SK-N-SH treated with all-trans-retinoic acid at 6 μM for 48 hours (cell line): ENCODE measurements at regions not wholly inside any gene's neighbourhood (a gene's known extent, or its start where the extent isn't known, plus 50 kb on each side); places are given as distances from the start of the nearest gene placed in this dataset.
"Not testable (repeated sequence)": the region's sequence is repeated elsewhere in the genome, so short reads cannot be mapped to it uniquely, and the experiment has no call there.

Experiments used
- BACH2 ChIP-seq: fragments of 250-450 bp; sonication (Bioruptor Pico); IDR thresholded peaks from 2 replicates; pipeline ENCODE4 v1.9.0; 2021; ENCODE audit warnings: mild to moderate bottlenecking, borderline replicate concordance
- ESRRG ChIP-seq: fragments of 250-450 bp; sonication (Bioruptor Pico); IDR thresholded peaks from 2 replicates; pipeline ENCODE4 v1.6.1; 2021; ENCODE audit warnings: mild to moderate bottlenecking
- OSR1 ChIP-seq: fragments of 250-450 bp; sonication (Bioruptor Pico); IDR thresholded peaks from 2 replicates; pipeline ENCODE4 v1.8.0; 2022; ENCODE audit warnings: moderate library complexity, mild to moderate bottlenecking, inconsistent platforms
- RARB ChIP-seq: fragments of 250-450 bp; sonication (Bioruptor Pico); IDR thresholded peaks from 2 replicates; pipeline ENCODE4 v1.8.0; 2021; ENCODE audit warnings: mild to moderate bottlenecking, moderate library complexity
- TOX ChIP-seq: fragments of 250-450 bp; sonication (Bioruptor Pico); IDR thresholded peaks from 2 replicates; pipeline ENCODE4 v1.8.0; 2021; ENCODE audit warnings: mild to moderate bottlenecking, moderate library complexity, borderline replicate concordance
- ZC3H10 ChIP-seq: fragments of 250-450 bp; sonication (Bioruptor Pico); IDR thresholded peaks from 2 replicates; pipeline ENCODE4 v1.5.1; 2021; ENCODE audit warnings: mild to moderate bottlenecking, moderate library complexity
- ZFP30 ChIP-seq: fragments of 450-650 bp; formaldehyde crosslinking; IDR thresholded peaks from 2 replicates; pipeline ENCODE4 v1.5.0; 2022; ENCODE audit warnings: mild to moderate bottlenecking, moderate library complexity
- TF ChIP-seq, protein P1 (sequence below): fragments of 250-450 bp; sonication (Bioruptor Pico); IDR thresholded peaks from 2 replicates; pipeline ENCODE4 v1.5.1; 2020; ENCODE audit warnings: low read depth, mild to moderate bottlenecking, moderate library complexity
- TF ChIP-seq, protein P2 (sequence below): fragments of 250-450 bp; sonication (Bioruptor Pico); IDR thresholded peaks from 2 replicates; pipeline ENCODE4 v1.8.0; 2020; ENCODE audit warnings: mild to moderate bottlenecking, moderate library complexity, borderline replicate concordance

DNA sequence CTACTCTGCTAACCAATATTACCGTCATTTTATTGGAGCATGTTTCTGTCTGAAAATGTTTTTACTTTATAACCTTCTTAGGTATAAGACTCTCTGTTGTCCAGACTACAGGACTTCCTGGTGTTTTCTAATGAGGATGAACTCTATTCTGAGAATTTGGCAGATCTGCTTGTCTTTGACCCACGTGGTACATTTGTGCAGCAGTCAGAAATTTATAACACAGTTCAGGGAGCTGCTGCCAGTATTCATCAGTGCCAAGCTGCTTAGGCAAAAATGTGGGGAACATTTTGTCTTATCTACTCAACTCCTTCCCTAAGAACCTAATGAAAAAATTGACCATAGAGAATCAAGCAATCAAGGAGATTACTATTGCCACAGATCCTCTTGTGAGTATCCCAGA is 108.0 kb downstream of the OR4C45 start:
- not testable (repeated sequence) for TF ChIP-seq ZC3H10 (CRISPR knock-in tag); OSR1; BACH2; TOX (CRISPR knock-in tag); ESRRG; RARB (CRISPR knock-in tag); ZFP30 (CRISPR knock-in tag)
- TF ChIP-seq, protein P1, sequence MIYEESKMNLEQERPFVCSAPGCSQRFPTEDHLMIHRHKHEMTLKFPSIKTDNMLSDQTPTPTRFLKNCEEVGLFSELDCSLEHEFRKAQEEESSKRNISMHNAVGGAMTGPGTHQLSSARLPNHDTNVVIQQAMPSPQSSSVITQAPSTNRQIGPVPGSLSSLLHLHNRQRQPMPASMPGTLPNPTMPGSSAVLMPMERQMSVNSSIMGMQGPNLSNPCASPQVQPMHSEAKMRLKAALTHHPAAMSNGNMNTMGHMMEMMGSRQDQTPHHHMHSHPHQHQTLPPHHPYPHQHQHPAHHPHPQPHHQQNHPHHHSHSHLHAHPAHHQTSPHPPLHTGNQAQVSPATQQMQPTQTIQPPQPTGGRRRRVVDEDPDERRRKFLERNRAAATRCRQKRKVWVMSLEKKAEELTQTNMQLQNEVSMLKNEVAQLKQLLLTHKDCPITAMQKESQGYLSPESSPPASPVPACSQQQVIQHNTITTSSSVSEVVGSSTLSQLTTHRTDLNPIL (CRISPR knock-in tag), result not testable (repeated sequence)
- TF ChIP-seq, protein P2, sequence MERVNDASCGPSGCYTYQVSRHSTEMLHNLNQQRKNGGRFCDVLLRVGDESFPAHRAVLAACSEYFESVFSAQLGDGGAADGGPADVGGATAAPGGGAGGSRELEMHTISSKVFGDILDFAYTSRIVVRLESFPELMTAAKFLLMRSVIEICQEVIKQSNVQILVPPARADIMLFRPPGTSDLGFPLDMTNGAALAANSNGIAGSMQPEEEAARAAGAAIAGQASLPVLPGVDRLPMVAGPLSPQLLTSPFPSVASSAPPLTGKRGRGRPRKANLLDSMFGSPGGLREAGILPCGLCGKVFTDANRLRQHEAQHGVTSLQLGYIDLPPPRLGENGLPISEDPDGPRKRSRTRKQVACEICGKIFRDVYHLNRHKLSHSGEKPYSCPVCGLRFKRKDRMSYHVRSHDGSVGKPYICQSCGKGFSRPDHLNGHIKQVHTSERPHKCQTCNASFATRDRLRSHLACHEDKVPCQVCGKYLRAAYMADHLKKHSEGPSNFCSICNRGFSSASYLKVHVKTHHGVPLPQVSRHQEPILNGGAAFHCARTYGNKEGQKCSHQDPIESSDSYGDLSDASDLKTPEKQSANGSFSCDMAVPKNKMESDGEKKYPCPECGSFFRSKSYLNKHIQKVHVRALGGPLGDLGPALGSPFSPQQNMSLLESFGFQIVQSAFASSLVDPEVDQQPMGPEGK (CRISPR knock-in tag), result not testable (repeated sequence)
